ENCODE measurements at regions not wholly inside any gene's neighbourhood (a gene's known extent, or its start where the extent isn't known, plus 50 kb on each side); places are given as distances from the start of the nearest gene placed in this dataset.

GRCh38 chr3:82581350-82581749 lies 819.9 kb upstream of the GBE1 start:
- no peak for DNase-seq (ENCODE audit: extremely low read depth in 1 of 4, low spot score in 3 of 4)
- no peak for ATAC-seq
- H2AFZ ChIP-seq (ENCODE audit: low read depth, low read length), result no peak overlapping the region
- H3K79me2 ChIP-seq (ENCODE audit: control insufficient read depth, insufficient read depth, low read length), result no peaks in the 10 kb centered on the region
- H3K4me3 ChIP-seq, result no peak overlapping the region
- BruUV-seq (replicated peaks), result no TSS peak
- FAIRE-seq, result no peak
- intact Hi-C loops (cut with micrococcal nuclease), result no loop called here
- no peak overlapping the region for H3K9ac ChIP-seq (ENCODE audit: insufficient read depth in 1 of 2, low read depth in 2 of 2, low read length in 2 of 2)
- H3K9me1 ChIP-seq (ENCODE audit: control insufficient read depth, insufficient read depth, low read length), result no peaks in the 10 kb centered on the region
- no peak for TF ChIP-seq TRIM28 (IDR thresholded peaks at IDR 0.05)
- no peak for TF ChIP-seq ZNF232 (CRISPR knock-in tag; IDR thresholded peaks at IDR 0.05)
- no peak for TF ChIP-seq HEY1 (CRISPR knock-in tag; IDR thresholded peaks at IDR 0.05; ENCODE audit: borderline replicate concordance)
- no peak for TF ChIP-seq TAF7 (tag; IDR thresholded peaks at IDR 0.05)
- no peak for TF ChIP-seq E2F6 (IDR thresholded peaks at IDR 0.05; ENCODE audit: borderline replicate concordance in 1 of 2, extremely low read depth in 1 of 2, insufficient read depth in 1 of 2, insufficient read length in 1 of 2, low read depth in 1 of 2, low read length in 1 of 2, poor library complexity in 1 of 2, severe bottlenecking in 1 of 2)
- TF ChIP-seq ZNF175 (CRISPR knock-in tag; IDR thresholded peaks at IDR 0.05; ENCODE audit: low read depth), result no peak
- no peak for TF ChIP-seq HSF4 (CRISPR knock-in tag; IDR thresholded peaks at IDR 0.05; ENCODE audit: borderline replicate concordance)
- no peak for TF ChIP-seq POLR2B (IDR thresholded peaks at IDR 0.05; ENCODE audit: low read depth, partially characterized antibody)
- no peak for TF ChIP-seq TRIM25 (IDR thresholded peaks at IDR 0.05; ENCODE audit: borderline replicate concordance)
- TF ChIP-seq ZNF12 (CRISPR knock-in tag; IDR thresholded peaks at IDR 0.05), result no peak
- TF ChIP-seq KLF13 (tag; IDR thresholded peaks at IDR 0.05; ENCODE audit: borderline replicate concordance, low read depth), result no peak
- no peak for TF ChIP-seq CBFA2T3 (IDR thresholded peaks at IDR 0.05)
- TF ChIP-seq MECOM (CRISPR knock-in tag; IDR thresholded peaks at IDR 0.05), result no peak
- TF ChIP-seq PATZ1 (CRISPR knock-in tag; IDR thresholded peaks at IDR 0.05; ENCODE audit: borderline replicate concordance), result no peak
- no peak for TF ChIP-seq RAD21 (CRISPR knock-in tag; conservative IDR thresholded peaks at IDR 0.05 in 1 of 2, IDR thresholded peaks at IDR 0.05 in 1 of 2)
- TF ChIP-seq MCM2 (IDR thresholded peaks at IDR 0.05; ENCODE audit: low read depth), result no peak
- TF ChIP-seq EGR1 (conservative IDR thresholded peaks at IDR 0.05), result no peak
- no peak for TF ChIP-seq ZNF780A (CRISPR knock-in tag; IDR thresholded peaks at IDR 0.05)
- POLR2A ChIA-PET, result no interaction called here
- WGBS (ENCODE audit: insufficient coverage, low coverage, missing lambda C conversion rate), result 0% methylated on average over 2 of the region's 3 CpGs
- no peaks in the 10 kb centered on the region for H4K20me1 ChIP-seq (replicated peaks; ENCODE audit: control insufficient read depth, insufficient read depth, low read length)
- H3K9me3 ChIP-seq (replicated peaks; ENCODE audit: control insufficient read depth, insufficient read depth, low read depth, low read length), result no peaks in the 10 kb centered on the region
- H3K36me3 ChIP-seq (ENCODE audit: control insufficient read depth, insufficient read depth, low read length), result no peaks in the 10 kb centered on the region
- H3K4me2 ChIP-seq (ENCODE audit: insufficient read depth, low read length), result no peak overlapping the region
- in situ Hi-C loops (cut with MboI), result no loop called here
- CTCF ChIA-PET (ENCODE audit: low intra/inter-chr PET ratio), result no interaction called here
- H3K27me3 ChIP-seq (ENCODE audit: control insufficient read depth in 2 of 2, insufficient read depth in 2 of 2, low read length in 2 of 2), result no peaks in the 10 kb centered on the region
- no peak overlapping the region for H3K27ac ChIP-seq (ENCODE audit: extremely low read depth, low read depth, low read length)
- H3K4me1 ChIP-seq (replicated peaks in 1 of 2; ENCODE audit: control insufficient read depth in 2 of 2, insufficient read depth in 2 of 2, low read length in 2 of 2), result no peaks in the 10 kb centered on the region
